Spleen (tissue), 7 donors: ENCODE measurements at regions not wholly inside any gene's neighbourhood (a gene's known extent, or its start where the extent isn't known, plus 50 kb on each side); places are given as distances from the start of the nearest gene placed in this dataset.

Source experiments
- POLR2A ChIP-seq, 3 donors: fragments of 450-650 bp; IDR thresholded peaks; one replicate each; pipeline ENCODE4 v1.5.1; 2017; ENCODE audit warnings: antibody characterized with exemption in 3 of 3, mild to moderate bottlenecking in 1 of 3
- POLR2AphosphoS5 ChIP-seq, 3 donors: sonication (generic); formaldehyde crosslinking; IDR thresholded peaks; one replicate each; pipeline ENCODE4 v1.5.1; 2017; ENCODE audit warnings: antibody characterized with exemption in 3 of 3
- TF ChIP-seq, protein P1 (sequence below), 11 experiments: fragments of 200-600 bp in 7 of 11; fragments of 450-650 bp in 4 of 11; sonication (generic) in 4 of 11; IDR thresholded peaks in 8 of 11; conservative IDR thresholded peaks in 3 of 11; 1 replicate in 7 of 11; 2 replicates in 4 of 11; pipeline versions ENCODE4 v1.4.0 to v1.8.0; 2016 to 2021; ENCODE audit warnings: antibody characterized with exemption in 11 of 11, inconsistent platforms in 4 of 11, mild to moderate bottlenecking in 1 of 11
- donor health status: DM: no; HTN: no; CAD: no; lungs with moderate emphysema.
- donor health status: DM: no; HTN: no; CAD: no.
- donor health status: DM: no; HTN: no; CAD: no.

DNA sequence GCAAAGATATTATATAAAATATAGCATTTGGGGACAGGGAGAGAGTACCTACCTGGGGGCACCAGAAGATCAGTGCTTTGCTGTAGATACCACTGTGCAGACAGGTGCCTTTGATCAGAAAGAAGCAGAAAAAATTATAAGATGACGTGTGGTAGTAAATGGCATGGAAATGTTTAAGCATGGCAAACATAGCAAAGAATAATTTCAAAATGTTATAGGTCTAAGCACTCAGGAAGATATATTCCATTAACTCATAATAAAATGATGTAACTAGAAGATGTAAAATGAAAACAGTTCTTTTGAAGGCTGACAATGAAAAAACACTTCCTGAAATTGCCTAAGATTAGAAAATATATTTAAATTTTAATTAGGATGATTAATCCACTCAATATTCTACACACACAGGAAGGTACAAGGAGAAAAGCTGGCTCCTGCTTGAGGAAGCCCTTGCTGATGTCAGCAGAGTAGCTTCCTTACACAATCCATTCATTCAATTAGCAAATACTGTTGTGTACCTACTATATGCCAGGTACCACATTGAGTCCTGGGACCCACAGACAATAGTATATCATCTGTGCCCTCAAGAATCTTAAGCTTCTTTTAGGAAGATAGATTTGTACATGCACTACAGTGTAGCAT, 290.2 kb upstream of the CNR1 start:
- TF ChIP-seq, protein P1, sequence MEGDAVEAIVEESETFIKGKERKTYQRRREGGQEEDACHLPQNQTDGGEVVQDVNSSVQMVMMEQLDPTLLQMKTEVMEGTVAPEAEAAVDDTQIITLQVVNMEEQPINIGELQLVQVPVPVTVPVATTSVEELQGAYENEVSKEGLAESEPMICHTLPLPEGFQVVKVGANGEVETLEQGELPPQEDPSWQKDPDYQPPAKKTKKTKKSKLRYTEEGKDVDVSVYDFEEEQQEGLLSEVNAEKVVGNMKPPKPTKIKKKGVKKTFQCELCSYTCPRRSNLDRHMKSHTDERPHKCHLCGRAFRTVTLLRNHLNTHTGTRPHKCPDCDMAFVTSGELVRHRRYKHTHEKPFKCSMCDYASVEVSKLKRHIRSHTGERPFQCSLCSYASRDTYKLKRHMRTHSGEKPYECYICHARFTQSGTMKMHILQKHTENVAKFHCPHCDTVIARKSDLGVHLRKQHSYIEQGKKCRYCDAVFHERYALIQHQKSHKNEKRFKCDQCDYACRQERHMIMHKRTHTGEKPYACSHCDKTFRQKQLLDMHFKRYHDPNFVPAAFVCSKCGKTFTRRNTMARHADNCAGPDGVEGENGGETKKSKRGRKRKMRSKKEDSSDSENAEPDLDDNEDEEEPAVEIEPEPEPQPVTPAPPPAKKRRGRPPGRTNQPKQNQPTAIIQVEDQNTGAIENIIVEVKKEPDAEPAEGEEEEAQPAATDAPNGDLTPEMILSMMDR (IDR thresholded peaks at IDR 0.05 in 8 of 11, conservative IDR thresholded peaks at IDR 0.05 in 3 of 11), result no peak
- no peak for TF ChIP-seq POLR2A (IDR thresholded peaks at IDR 0.05)
- no peak for TF ChIP-seq POLR2AphosphoS5 (IDR thresholded peaks at IDR 0.05)
